H1 (cell line): ENCODE measurements at regions not wholly inside any gene's neighbourhood (a gene's known extent, or its start where the extent isn't known, plus 50 kb on each side); places are given as distances from the start of the nearest gene placed in this dataset.

ENCODE experiments used
- CTCF ChIA-PET: fragments of 300-600 bp; sonication (Branson Sonifier 250); formaldehyde crosslinking; loops from one replicate; lab custom pipeline; 2021; ENCODE audit not compliant: partially characterized antibody; lab: Charles Lee
- POLR2A ChIA-PET: fragments of 300-600 bp; sonication (Branson Sonifier 250); formaldehyde crosslinking; loops from one replicate; lab custom pipeline; 2021; ENCODE audit warnings: inconsistent platforms; ENCODE audit not compliant: partially characterized antibody; lab: Charles Lee
- DNase-seq, 2 experiments: peaks; one replicate each; pipeline versions ENCODE4 v3.0.0 to v3.0.0-alpha.2; 2010 to 2022; ENCODE audit warnings: low spot score in 2 of 2, low read depth in 1 of 2, mixed read lengths in 1 of 2
- FAIRE-seq: peaks from 2 replicates; lab custom pipeline; 2011; peaks lifted over from hg19 to GRCh38; lab: Jason Lieb, UNC
- H2AFZ ChIP-seq: 2 replicates; pipeline ENCODE4 v1.8.1; 2012; ENCODE audit warnings: low read length, inconsistent platforms
- H2AK5ac ChIP-seq: 2 replicates; pipeline ENCODE4 v1.6.1; 2013; ENCODE audit warnings: low read depth, low read length
- H2BK120ac ChIP-seq: replicated peaks from 2 replicates; pipeline ENCODE3; 2013; ENCODE audit warnings: low read depth, low read length, inconsistent platforms
- H2BK12ac ChIP-seq: 2 replicates; pipeline ENCODE4 v1.6.1; 2013; ENCODE audit warnings: low read depth, low read length
- H2BK15ac ChIP-seq: 2 replicates; pipeline ENCODE4 v1.6.1; 2013; ENCODE audit warnings: low read length
- H2BK20ac ChIP-seq: 2 replicates; pipeline ENCODE4 v1.6.1; 2013; ENCODE audit warnings: low read length
- H2BK5ac ChIP-seq: 2 replicates; pipeline ENCODE4 v1.6.1; 2013; ENCODE audit warnings: low read depth, low read length
- H3K14ac ChIP-seq: 2 replicates; pipeline ENCODE4 v1.6.1; 2013; ENCODE audit warnings: inconsistent platforms; ENCODE audit not compliant: insufficient read length
- H3K18ac ChIP-seq: 2 replicates; pipeline ENCODE4 v1.6.1; 2013; ENCODE audit warnings: low read length; ENCODE audit errors: extremely low read depth
- H3K23ac ChIP-seq: 2 replicates; pipeline ENCODE4 v1.6.1; 2013; ENCODE audit warnings: inconsistent platforms; ENCODE audit not compliant: insufficient read length
- H3K23me2 ChIP-seq: 2 replicates; pipeline ENCODE4 v1.6.1; 2013; ENCODE audit warnings: low read depth, low read length
- H3K27ac ChIP-seq: 2 replicates; pipeline ENCODE4 v1.6.1; 2011; ENCODE audit warnings: low read depth, low read length, inconsistent platforms
- H3K27me3 ChIP-seq, 4 experiments: replicated peaks in 1 of 4; 1 replicate in 1 of 4; 2 replicates in 3 of 4; pipeline versions ENCODE4 v1.6.1 to v1.8.1; 2011 to 2013; ENCODE audit warnings: low read length in 3 of 4, mild to moderate bottlenecking in 3 of 4, inconsistent platforms in 2 of 4, mixed read lengths in 2 of 4, moderate library complexity in 1 of 4; ENCODE audit not compliant: control insufficient read depth in 3 of 4, insufficient read depth in 3 of 4; ENCODE audit errors: extremely low read depth in 1 of 4
- H3K36me3 ChIP-seq, 4 experiments: 2 replicates each; pipeline versions ENCODE4 v1.6.1 to v1.8.1; 2011 to 2013; ENCODE audit warnings: mild to moderate bottlenecking in 4 of 4, low read length in 3 of 4, moderate library complexity in 2 of 4, control low read depth in 1 of 4, inconsistent platforms in 1 of 4; ENCODE audit not compliant: insufficient read depth in 4 of 4, control insufficient read depth in 2 of 4
- H3K4ac ChIP-seq: replicated peaks from 2 replicates; pipeline ENCODE3; 2013; ENCODE audit warnings: low read length, low read depth, mixed read lengths, inconsistent platforms; ENCODE audit not compliant: insufficient read length
- H3K4me1 ChIP-seq, 4 experiments: replicated peaks in 1 of 4; 1 replicate in 1 of 4; 2 replicates in 3 of 4; pipeline versions ENCODE4 v1.6.1 to v1.8.1; 2011 to 2013; ENCODE audit warnings: low read length in 3 of 4, inconsistent platforms in 2 of 4, mixed read lengths in 1 of 4; ENCODE audit not compliant: insufficient read depth in 4 of 4, control insufficient read depth in 3 of 4
- H3K4me2 ChIP-seq, 2 experiments: 2 replicates each; pipeline versions ENCODE4 v1.6.1 to v1.8.1; 2011 to 2013; ENCODE audit warnings: low read depth in 2 of 2, low read length in 2 of 2, control low read depth in 1 of 2, inconsistent platforms in 1 of 2, mild to moderate bottlenecking in 1 of 2; ENCODE audit not compliant: insufficient read depth in 1 of 2
- H3K4me3 ChIP-seq, 4 experiments: fragments of 200-600, 300-600 bp in 1 of 4; sonication (generic), shearing (Covaris generic), sonication (Bioruptor Twin) in 1 of 4; 2 replicates each; pipeline versions ENCODE4 v1.5.1 to v1.8.1; 2011 to 2016; ENCODE audit warnings: low read length in 4 of 4, low read depth in 3 of 4, control low read depth in 2 of 4, inconsistent platforms in 2 of 4, mild to moderate bottlenecking in 2 of 4, mixed read lengths in 1 of 4, moderate library complexity in 1 of 4; ENCODE audit not compliant: insufficient read depth in 2 of 4; ENCODE audit errors: extremely low read depth in 1 of 4
- H3K56ac ChIP-seq: replicated peaks from 2 replicates; pipeline ENCODE3; 2013; ENCODE audit warnings: low read depth, mild to moderate bottlenecking, mixed read lengths, low read length, inconsistent platforms; ENCODE audit not compliant: insufficient read length
- H3K79me1 ChIP-seq: 2 replicates; pipeline ENCODE4 v1.6.1; 2013; ENCODE audit warnings: low read depth, low read length, control low read depth
- H3K79me2 ChIP-seq, 2 experiments: 2 replicates each; pipeline versions ENCODE4 v1.6.1 to v1.8.1; 2012 to 2013; ENCODE audit warnings: low read length in 2 of 2, mild to moderate bottlenecking in 2 of 2, inconsistent platforms in 1 of 2; ENCODE audit not compliant: insufficient read depth in 2 of 2, control insufficient read depth in 1 of 2
- H3K9ac ChIP-seq, 4 experiments: replicated peaks in 1 of 4; 1 replicate in 1 of 4; 2 replicates in 3 of 4; pipeline versions ENCODE4 v1.6.1 to v1.8.1; 2011 to 2013; ENCODE audit warnings: low read depth in 3 of 4, low read length in 3 of 4, control low read depth in 2 of 4, mild to moderate bottlenecking in 2 of 4, moderate library complexity in 2 of 4, inconsistent platforms in 1 of 4; ENCODE audit errors: extremely low read depth in 1 of 4
- H3K9me3 ChIP-seq, 2 experiments: 2 replicates each; pipeline versions ENCODE4 v1.6.1 to v1.8.1; 2012 to 2013; ENCODE audit warnings: mild to moderate bottlenecking in 2 of 2, moderate library complexity in 2 of 2, control low read depth in 1 of 2, inconsistent platforms in 1 of 2, low read depth in 1 of 2, low read length in 1 of 2, mixed read lengths in 1 of 2; ENCODE audit not compliant: insufficient read depth in 2 of 2
- H4K20me1 ChIP-seq, 2 experiments: replicated peaks in 1 of 2; 2 replicates each; pipeline versions ENCODE3 to v1.8.1; 2011 to 2013; ENCODE audit warnings: inconsistent platforms in 2 of 2, low read length in 2 of 2, mild to moderate bottlenecking in 1 of 2; ENCODE audit not compliant: insufficient read depth in 2 of 2, control insufficient read depth in 1 of 2
- H4K5ac ChIP-seq: 2 replicates; pipeline ENCODE4 v1.6.1; 2013; ENCODE audit warnings: low read length, low read depth, mixed read lengths, inconsistent platforms; ENCODE audit not compliant: insufficient read length
- H4K8ac ChIP-seq: 2 replicates; pipeline ENCODE4 v1.8.0; 2013; ENCODE audit warnings: mild to moderate bottlenecking, moderate library complexity, low read length, inconsistent platforms; ENCODE audit not compliant: insufficient read depth; ENCODE audit errors: extremely low read depth
- H4K91ac ChIP-seq: replicated peaks from 2 replicates; pipeline ENCODE3; 2013; ENCODE audit warnings: low read length, mixed read lengths, inconsistent platforms; ENCODE audit not compliant: insufficient read length
- CHD2 ChIP-seq: IDR thresholded peaks from 2 replicates; pipeline ENCODE4 v1.6.1; 2012; ENCODE audit warnings: low read length, improper control_type of control experiment
- EZH2 ChIP-seq: fragments of 200-600 bp; sonication (generic); IDR thresholded peaks from 2 replicates; pipeline ENCODE4 v1.7.1; 2012; ENCODE audit warnings: low read depth, mild to moderate bottlenecking, moderate library complexity, low read length, inconsistent platforms; ENCODE audit not compliant: severe bottlenecking
- NANOG ChIP-seq: IDR thresholded peaks from 2 replicates; pipeline ENCODE4 v1.6.1; 2011; ENCODE audit warnings: low read length, low read depth, mild to moderate bottlenecking, inconsistent platforms; ENCODE audit not compliant: insufficient read depth, poor library complexity, severe bottlenecking
- RAD21 ChIP-seq, 2 experiments: IDR thresholded peaks in 1 of 2; conservative IDR thresholded peaks in 1 of 2; 2 replicates each; pipeline ENCODE4 v1.6.1; 2011; ENCODE audit warnings: low read depth in 2 of 2, low read length in 2 of 2, improper control_type of control experiment in 1 of 2, inconsistent platforms in 1 of 2, mild to moderate bottlenecking in 1 of 2, moderate library complexity in 1 of 2
- TBP ChIP-seq: IDR thresholded peaks from 2 replicates; pipeline ENCODE4 v1.6.1; 2011; ENCODE audit warnings: low read depth, low read length, improper control_type of control experiment
- WGBS, 2 experiments: shearing (Covaris generic) in 1 of 2; methylation state at CpG; one replicate each; pipeline versions ENCODE4 v1.1.6 to v1.1.7; 2013 to 2015; ENCODE audit warnings: low lambda C conversion rate in 2 of 2, mixed read lengths in 2 of 2, inconsistent platforms in 1 of 2, low coverage in 1 of 2, missing lambda C conversion rate in 1 of 2; ENCODE audit not compliant: insufficient replicate concordance in 2 of 2, insufficient coverage in 1 of 2, insufficient read length in 1 of 2; ENCODE audit errors: extremely low coverage in 1 of 2, missing lambda C conversion rate in 1 of 2; 5-methylcytosine and 5-hydroxymethylcytosine counted together

- Histone ChIP-seq H3K79me2 (no peaks in the 10 kb centered on the region), H3K4me2 (no peak overlapping the region), H2BK15ac (no peak overlapping the region), H2AK5ac (no peak overlapping the region), H4K5ac (no peak overlapping the region), H3K36me3 (no peaks in the 10 kb centered on the region), H3K18ac (no peak overlapping the region), H3K56ac (no peak overlapping the region), H4K20me1 (no peaks in the 10 kb centered on the region), H3K4me3 (no peak overlapping the region), H3K23me2 (no peaks in the 10 kb centered on the region), H3K23ac (no peak overlapping the region)
- no peak for FAIRE-seq
- ChIA-PET CTCF (no interaction called here), POLR2A (no interaction called here)
- no peak for TF ChIP-seq TBP
- TF ChIP-seq CHD2: no peak
- TF ChIP-seq RAD21 (IDR thresholded peaks at IDR 0.05 in 1 of 2, conservative IDR thresholded peaks at IDR 0.05 in 1 of 2; ENCODE audit: low read depth in 2 of 2, low read length in 2 of 2): no peak
- no peak for TF ChIP-seq NANOG
- no peak for TF ChIP-seq EZH2
- TF ChIP-seq, all 59 proteins: peak for 0
- H3K79me1 ChIP-seq: no peaks in the 10 kb centered on the region
- H2BK20ac ChIP-seq: no peak overlapping the region
- H4K91ac ChIP-seq: no peak overlapping the region
- H3K4me1 ChIP-seq: peaks cover 0 to under 1% (median 0%) of the 10 kb centered on the region in 4 experiments; a peak in 1 of 7 replicates
- no peak overlapping the region for H4K8ac ChIP-seq
- H3K4ac ChIP-seq: no peak overlapping the region
- no peak overlapping the region for H2BK5ac ChIP-seq
- no peak overlapping the region for H3K27ac ChIP-seq
- no peak overlapping the region for H2AFZ ChIP-seq
- no peaks in the 10 kb centered on the region for H3K9me3 ChIP-seq
- no peak overlapping the region for H3K14ac ChIP-seq
- no peak overlapping the region for H2BK120ac ChIP-seq
- no peak for DNase-seq
- H3K9ac ChIP-seq: no peak overlapping the region
- H2BK12ac ChIP-seq: no peak overlapping the region
- no peaks in the 10 kb centered on the region for H3K27me3 ChIP-seq
- 95% methylated on average over 2 of the region's 2 CpGs; no CpG with 5 or more reads in 1 of the 2 experiments for WGBS, 2 experiments
These were observed 1610.3 kb upstream of the NUDT12 start for GRCh38 chr5:105172918-105173317.
